ENCODE measurements at regions not wholly inside any gene's neighbourhood (a gene's known extent, or its start where the extent isn't known, plus 50 kb on each side); places are given as distances from the start of the nearest gene placed in this dataset.
"Not testable (repeated sequence)": the region's sequence is repeated elsewhere in the genome, so short reads cannot be mapped to it uniquely, and the experiment has no call there.

GRCh38 chrX:56468441-56468840 is 95.0 kb upstream of the UBQLN2 start:
- ChIA-PET CTCF (interaction anchor here (0.6 kb wide), 1 partner anchor 258 kb away, joined by 3 read pairs; no protein-coding TSS in a partner anchor), POLR2A (ENCODE audit: low non-redundant PET) (no interaction called here)
- DNase-seq (ENCODE audit: low spot score), result no peak
- no peak for TF ChIP-seq CTCF (conservative IDR thresholded peaks at IDR 0.05; ENCODE audit: low read depth)
- H3K27ac ChIP-seq, result no peak overlapping the region

GRCh38 chrX:56494923-56495322 is 68.5 kb upstream of the UBQLN2 start:
- CTCF ChIA-PET; DNase-seq (ENCODE audit: low spot score); POLR2A ChIA-PET (ENCODE audit: low non-redundant PET); H3K27ac ChIP-seq: not testable (repeated sequence)

- no peak for TF ChIP-seq CTCF (conservative IDR thresholded peaks at IDR 0.05; ENCODE audit: low read depth)
- POLR2A ChIA-PET (ENCODE audit: low non-redundant PET), result no interaction called here
- no peak for DNase-seq (ENCODE audit: low spot score)
- CTCF ChIA-PET, result no interaction called here
- H3K27ac ChIP-seq, result no peak overlapping the region
Measured at GRCh38 chrX:56498756-56499155, 64.7 kb upstream of the UBQLN2 start.

GRCh38 chrX:56499372-56499771 is 64.1 kb upstream of the UBQLN2 start:
- peak; percentile 10 for DNase-seq (ENCODE audit: low spot score)
- ChIA-PET CTCF (no interaction called here), POLR2A (ENCODE audit: low non-redundant PET) (no interaction called here)
- no peak overlapping the region for H3K27ac ChIP-seq
- no peak for TF ChIP-seq CTCF (conservative IDR thresholded peaks at IDR 0.05; ENCODE audit: low read depth)

- no peak for TF ChIP-seq CTCF (conservative IDR thresholded peaks at IDR 0.05; ENCODE audit: low read depth)
- peak; percentile 16 for DNase-seq (ENCODE audit: low spot score)
- CTCF ChIA-PET, result no interaction called here
- POLR2A ChIA-PET (ENCODE audit: low non-redundant PET), result no interaction called here
- peak overlapping the region; percentile 43; the same call in 1 of the 2 replicates for H3K27ac ChIP-seq
Measured at GRCh38 chrX:56503941-56504673, 59.3 kb upstream of the UBQLN2 start.

- CTCF ChIA-PET, result no interaction called here
- H3K27ac ChIP-seq, result no peak overlapping the region
- POLR2A ChIA-PET (ENCODE audit: low non-redundant PET), result no interaction called here
- no peak for TF ChIP-seq CTCF (conservative IDR thresholded peaks at IDR 0.05; ENCODE audit: low read depth)
- DNase-seq (ENCODE audit: low spot score), result no peak
Measured at GRCh38 chrX:56505866-56506265, 57.6 kb upstream of the UBQLN2 start.
